NCI-H187 (cell line): ENCODE measurements at regions not wholly inside any gene's neighbourhood (a gene's known extent, or its start where the extent isn't known, plus 50 kb on each side); places are given as distances from the start of the nearest gene placed in this dataset.

Experiments
- DNase-seq, 2 experiments: peaks; one replicate each; lab custom pipeline; 2025; lab: John Stamatoyannopoulos, UW

DNA sequence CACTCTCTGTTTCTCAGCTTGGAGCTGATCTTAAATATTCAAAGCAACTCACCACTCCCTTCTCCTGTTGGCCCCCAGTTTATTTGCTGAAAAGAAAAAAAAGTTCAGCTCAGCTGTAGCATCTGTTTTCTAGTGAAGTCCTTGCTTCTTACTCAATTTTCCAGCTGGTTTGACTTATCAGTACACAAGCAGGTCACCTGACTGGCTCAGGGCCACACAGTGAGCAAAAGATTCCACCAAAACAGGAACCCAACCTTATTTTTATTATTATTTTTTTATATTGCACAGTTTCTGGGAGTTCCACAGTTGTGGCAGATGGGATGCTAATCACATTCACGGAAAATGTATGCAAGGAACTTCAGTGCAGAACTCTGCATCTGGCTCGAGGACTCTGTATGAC is 390.7 kb upstream of the RGMA start:
- no peak for DNase-seq

DNA sequence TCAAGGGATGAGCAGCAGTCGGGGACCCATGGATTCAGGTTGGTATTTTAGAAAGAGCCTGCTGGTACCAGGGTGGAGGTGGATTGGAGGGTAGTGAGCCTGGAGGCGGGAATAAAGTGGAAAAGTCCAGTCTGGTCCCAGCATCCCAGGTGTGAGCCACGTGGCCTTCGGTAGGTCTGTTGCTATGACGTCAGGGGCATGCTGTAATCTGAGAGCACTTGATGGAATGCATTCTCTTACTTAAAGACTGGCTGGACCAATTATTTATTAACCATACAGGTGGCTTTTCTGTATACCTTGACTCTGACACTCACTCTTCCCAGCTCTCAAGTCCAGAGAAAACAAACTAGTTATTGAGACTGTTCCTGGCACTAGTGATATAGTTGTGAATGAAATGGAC is 389.9 kb upstream of the RGMA start:
- no peak for DNase-seq

DNA sequence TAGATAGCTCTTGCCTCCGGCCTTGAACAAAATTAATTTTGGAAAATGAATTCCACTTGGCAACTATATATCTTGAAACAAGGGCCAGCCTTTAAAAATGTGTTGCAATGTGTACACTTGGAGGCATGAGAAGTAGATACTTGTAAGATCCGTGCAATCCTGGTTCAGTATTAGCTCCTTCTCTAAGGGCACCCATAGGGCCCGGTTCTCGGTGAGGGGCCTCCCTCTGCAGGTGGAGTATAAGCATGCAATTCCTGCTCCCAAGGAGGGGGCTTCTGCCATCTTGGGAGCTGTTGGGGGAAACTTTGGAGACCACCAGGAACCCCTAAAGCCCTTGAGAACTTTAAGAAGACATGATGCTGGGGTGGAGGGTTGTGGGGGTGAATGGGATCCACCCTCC is 388.7 kb upstream of the RGMA start:
- no peak for DNase-seq

DNA sequence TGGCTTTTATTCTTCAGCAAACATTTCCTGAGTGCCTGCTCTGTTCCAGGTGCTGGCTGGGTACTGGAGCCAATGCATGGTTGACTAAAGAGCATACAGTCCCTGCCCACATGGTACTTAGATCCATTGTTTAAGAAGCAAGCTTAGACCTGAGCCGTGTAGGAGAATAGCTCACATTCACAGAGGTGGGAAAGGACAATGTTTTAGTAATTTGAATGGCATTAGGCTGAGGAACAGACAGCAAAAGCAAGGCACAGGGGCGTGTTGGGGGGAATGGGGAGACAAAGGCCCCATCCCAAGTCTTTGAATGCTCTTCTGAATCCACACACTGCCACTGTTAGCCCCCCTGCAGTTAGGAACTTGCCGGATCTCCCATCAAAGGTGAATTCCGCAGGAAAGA is 388.2 kb upstream of the RGMA start:
- no peak for DNase-seq

DNA sequence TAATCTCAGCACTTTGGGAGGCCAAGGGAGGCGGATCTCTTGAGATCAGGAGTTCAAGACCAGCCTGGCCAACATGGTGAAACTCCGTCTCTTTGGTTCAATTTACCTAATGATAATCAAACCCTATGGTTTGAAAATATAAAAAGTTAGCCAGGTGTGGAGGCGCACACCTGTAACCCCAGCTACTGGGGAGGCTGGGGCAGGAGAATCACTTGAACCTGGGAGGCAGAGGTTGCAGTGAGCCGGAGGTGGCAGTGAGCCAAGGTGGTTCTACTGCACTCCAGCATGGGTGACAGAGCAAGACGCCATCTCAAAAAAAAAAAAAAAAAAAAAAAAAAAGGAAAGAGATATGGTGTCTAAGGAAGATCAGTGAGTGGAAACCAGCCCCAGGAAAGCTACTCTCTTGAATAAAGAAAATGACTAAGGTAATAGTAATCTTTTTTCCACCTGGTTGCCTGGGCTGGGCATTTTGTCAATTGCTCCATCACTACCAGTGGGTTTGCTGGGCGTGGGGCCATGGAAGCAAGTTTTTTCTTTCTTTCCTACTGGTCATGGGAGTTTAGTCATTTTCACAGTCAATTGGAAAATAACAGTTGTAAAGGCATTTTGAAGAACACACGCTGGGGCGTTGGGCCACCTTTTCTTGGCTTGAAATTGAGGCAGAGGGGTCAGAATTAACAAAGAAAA is 387.6 kb upstream of the RGMA start:
- no peak for DNase-seq

DNA sequence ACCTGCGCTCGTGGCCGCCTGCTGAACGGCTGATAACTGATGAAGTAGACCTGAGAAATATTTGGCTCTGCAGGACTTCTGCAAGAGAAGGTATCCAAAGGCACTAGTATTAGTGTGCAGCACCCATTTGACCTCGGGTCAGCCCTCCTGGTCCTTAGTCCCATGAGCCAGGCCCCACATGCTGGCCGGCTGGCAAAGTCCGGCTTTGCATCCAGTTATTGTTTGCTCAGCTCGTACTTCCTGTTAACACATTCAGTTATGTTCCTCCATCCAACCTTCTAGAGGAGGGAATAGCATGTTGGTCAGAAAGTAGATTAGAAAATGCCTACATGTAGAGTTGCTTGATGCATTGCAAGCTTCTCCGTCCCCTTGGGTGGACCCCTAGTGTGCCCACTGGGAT is 385.7 kb upstream of the RGMA start:
- DNase-seq, result no peak

DNA sequence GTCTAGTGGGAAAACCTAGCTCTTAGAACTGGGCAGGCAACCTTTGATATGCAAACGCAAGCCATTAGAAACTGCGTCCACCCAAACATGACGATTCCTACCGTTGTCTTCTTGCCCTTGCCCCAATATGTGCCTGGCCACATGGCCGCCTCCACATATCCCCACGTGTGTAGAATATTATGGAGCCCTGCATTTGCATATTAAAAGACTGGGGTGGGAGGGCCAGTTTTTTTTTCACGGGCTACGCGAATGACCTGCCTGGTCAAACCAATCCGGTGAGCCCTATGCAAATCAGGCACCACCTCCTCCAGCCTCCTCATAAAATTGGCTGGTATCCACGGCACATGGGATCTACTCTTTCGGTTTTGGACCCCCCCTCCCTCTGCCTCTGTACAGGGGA is 381.0 kb upstream of the RGMA start:
- no peak for DNase-seq

DNA sequence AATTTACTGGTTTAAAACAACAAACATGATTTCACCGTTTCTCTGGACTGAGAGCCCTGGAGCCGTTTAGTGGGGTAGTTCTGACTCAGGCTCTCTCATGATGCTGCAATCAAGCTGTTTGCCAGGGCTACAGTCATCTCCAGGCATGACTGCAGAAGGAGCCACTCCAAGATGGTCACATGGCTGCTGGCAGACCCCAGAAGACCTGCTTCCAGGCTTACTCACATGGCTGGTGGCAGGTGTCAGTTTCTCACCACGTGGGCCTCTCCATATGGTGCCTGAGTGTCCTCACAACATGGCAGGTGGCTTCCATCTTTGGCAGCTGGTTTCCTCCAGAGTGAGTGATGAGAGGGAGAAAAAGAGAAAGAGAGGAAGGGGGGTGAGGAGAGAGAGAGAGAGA is 378.3 kb upstream of the RGMA start:
- peak; percentile 23 to 75 for DNase-seq

DNA sequence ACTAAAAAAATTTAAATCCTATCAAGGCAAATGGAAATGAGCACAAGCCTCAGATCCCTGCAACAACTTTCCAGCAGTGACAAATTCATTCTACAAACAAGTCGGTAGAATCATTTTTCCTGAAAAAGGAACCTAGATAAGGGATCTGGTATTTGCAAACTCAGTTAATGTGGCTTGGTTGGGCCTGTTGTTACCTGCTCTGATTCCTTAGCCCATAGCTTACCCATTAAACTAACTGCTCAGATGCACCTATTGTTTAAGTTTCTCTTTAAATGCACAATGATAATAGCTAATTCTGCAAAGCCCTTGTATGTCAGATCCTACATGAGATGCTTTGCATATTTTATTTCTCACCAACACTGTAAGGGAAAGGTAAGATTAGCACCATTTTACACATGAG is 377.4 kb upstream of the RGMA start:
- DNase-seq, result no peak

DNA sequence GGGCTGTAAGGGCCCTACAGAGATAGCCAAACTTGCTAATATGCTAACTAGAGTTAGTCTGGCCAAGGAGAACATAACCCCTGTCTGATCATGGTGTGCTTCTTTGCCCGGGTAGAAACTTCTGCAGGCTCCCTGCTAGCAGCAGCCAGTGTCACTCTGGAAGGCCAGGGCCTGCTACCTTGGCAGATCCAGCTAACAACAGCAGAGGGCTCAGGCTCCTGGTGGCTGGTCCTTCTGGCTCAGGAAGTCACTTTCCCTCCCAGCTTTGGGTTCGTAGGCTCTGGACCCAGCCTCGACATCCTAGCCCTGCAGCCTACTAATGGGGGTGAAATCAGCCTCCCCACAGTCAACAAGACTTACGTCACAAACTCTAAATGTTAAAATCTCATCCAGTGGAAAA is 373.7 kb upstream of the RGMA start:
- DNase-seq, result no peak

DNA sequence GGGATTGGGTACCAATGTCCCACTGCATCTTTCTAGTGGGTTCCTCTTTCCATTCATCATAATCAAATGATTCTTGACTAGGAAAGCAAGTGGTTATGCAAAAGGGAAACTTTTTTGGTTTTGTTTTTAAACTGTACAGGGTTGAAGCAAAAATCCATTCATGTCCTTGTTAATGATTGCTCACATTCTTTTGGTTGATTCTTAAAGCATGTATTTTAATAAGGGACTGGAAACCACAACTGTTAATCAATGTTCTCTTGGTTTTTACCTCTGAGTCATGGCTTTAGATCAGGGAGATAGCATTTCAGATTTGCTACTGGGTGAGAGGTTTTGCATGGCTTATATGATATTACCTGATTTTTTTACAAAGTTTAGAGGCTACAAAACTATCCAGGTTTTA is 371.7 kb upstream of the RGMA start:
- DNase-seq, result no peak

DNA sequence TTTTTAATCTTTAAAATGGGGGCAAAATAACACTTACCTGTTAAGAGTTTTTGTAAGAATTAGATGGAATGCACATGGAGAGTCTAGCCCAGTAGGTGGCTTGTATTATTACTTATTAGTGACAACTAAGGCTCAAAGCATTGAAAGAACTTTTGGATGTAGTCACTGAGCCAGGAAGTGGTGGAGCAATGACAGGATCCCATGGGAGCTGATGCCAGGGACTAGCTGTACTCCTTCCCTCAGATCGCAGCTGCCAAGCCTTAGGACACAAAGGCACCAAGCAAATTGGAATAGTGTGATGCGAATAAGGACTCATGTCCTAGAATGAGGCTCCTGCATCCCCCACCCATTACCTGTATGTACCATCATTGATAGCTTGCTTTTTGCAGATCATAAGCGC is 370.4 kb upstream of the RGMA start:
- no peak for DNase-seq

DNA sequence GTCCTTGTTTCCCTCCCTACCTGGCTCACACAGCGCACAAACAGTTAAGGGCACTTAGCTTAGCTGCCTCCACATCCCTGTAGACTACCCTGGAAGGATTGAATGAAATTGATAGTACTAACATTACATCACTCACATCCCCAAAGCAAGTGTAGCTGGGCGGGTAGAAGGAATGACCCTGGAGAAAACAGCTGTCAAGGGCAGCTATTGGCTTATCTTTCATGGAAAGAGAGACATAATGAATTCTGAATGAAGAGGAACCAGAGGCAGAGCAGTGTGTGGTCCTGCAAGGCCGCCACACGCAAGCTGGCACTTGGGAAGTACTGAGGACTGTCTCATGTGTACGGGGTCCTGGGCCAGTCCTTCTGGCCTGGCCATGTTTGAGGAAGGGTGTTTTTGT is 369.6 kb upstream of the RGMA start:
- DNase-seq, result no peak

DNA sequence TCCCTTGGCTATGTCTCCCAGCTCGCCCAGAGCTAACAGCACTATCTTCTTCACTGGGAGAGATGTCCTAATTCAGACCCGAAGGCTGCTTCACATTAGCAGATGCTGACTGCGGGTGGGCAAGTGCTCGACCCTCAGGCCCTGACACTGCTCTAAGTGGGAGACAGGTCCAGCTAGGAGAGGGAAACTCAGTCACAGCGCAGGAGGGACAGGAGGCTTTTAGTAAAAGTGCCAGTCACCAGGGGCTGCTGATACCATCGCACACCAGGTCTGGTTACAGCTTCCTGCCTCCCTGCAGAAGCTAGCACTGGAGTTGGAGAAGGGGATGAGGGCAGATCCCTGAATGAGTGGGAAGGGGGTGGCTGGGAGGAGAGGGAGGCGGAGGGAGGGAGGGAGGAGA is 365.8 kb upstream of the RGMA start:
- no peak for DNase-seq

DNA sequence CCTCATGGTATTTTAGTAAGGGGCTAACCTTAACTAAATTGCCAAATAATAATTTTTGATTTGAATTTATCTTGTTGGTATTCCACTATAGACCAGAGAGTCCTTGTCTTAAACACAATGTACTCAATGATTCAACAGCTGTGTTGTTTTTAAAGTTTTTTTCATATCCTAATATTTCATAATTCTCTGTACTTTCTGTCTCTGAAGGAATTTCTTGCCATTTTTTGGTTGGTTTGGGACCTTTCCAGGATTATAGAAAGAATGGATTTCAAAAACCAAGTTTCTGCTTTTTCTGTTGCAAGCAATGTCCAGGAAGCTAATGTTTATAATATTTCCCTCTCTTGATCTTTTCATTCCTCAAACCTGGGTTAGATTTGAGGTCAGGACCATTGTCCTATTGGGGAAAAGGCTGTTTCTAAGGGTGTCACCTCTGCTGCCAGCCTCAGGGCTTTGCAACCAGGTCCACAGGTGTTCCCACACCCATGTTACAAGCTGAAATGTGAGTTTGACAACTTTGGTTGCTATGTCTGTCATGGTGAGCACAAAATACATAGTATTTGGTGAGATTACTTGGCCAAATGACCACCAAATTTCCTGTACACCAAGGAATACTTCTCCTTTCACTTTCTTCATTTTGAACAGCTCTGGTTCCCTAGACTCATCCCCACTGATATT is 363.7 kb upstream of the RGMA start:
- DNase-seq, result no peak

DNA sequence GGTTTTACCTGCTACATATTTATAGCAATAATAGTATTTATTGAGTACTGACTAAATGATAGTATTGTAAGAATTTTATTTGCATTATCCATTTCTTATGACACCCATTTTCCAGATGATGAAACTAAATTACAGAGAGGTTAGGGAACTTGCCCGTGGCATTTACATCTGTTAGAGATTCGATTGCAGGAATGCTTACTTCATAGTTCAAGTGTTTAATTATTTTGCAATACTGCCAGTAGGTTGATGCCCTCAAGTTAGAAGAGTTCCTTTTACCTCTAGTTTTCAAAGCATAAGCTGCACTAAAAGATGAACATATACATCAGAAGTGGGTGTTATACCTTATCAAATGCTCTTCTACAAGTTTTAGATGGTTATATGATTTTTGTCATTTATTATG is 362.8 kb upstream of the RGMA start:
- no peak for DNase-seq

DNA sequence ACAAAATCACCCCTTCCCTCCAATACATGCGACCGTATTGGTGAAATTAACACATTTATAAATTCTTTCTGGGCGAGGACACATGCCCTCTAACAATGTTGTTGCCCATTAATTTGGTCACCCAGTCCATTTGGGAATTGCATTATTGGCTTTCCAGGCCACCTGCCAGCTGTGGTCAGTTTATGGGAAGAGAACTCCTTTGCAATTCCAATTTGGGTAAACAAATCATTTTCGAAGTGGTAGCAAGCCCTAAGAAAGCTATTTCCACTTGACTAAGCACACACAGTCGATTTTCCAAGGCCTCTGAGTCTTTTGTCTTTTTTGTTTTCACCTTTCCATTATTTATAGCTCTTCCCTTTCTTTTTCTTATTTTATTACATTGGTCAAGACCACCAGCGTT is 362.3 kb upstream of the RGMA start:
- DNase-seq, result no peak

DNA sequence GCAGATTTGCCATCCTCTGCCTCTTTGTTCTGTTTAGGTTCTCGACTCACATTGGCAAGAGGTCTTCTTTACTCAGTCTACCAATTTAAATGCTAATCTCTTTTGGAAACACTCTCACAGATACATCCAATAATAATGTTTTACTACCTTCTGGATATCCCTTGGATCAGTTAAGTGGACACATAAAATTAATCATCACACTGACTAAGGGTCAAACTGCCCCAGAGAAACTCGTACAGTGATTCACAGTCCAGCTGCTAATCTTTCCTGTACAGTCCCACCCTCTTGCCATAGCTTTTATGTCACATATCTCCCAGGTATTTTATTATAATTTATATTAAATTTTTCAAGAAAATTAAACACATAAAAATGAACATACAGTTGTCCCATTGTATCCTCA is 360.8 kb upstream of the RGMA start:
- DNase-seq, result no peak

DNA sequence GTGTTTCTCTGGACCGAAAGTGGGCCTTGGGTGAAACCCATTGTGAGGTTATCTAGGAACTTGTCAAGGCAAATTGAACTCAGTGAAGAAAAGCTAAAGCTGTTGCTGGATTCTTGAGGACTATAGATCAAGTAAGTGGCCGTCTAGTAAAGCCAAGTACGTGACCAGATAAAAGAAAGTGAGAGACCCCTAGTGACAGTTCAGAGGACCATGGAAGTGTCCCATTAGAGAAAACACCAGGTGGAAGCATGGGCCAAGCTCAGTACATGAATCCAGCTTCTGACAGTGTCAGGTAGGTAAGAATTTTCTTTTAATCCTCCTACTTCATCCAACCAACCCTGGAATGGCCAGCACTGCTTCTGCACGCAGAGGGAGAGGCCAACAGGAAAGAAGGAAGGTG is 349.3 kb upstream of the RGMA start:
- DNase-seq, result no peak

DNA sequence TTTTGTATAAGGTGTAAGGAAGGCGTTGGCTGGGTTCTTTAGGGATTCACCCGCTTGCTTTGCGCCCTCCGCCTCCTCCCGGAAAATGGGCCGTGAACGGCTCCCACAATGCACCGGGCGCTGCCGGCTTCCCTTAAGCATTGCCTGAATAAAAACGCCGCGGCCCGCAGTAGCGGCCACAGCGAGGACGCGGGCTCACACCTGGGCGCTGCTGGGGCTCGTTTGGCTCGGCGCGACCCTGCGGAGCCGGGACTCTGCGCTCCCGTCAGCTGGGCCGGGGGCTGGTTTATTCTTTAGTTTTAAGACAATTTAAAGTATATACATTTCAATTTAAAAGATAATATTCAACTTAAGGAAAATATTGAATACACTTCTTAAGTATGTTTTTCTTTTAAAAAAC is 343.5 kb upstream of the RGMA start:
- DNase-seq, result no peak

DNA sequence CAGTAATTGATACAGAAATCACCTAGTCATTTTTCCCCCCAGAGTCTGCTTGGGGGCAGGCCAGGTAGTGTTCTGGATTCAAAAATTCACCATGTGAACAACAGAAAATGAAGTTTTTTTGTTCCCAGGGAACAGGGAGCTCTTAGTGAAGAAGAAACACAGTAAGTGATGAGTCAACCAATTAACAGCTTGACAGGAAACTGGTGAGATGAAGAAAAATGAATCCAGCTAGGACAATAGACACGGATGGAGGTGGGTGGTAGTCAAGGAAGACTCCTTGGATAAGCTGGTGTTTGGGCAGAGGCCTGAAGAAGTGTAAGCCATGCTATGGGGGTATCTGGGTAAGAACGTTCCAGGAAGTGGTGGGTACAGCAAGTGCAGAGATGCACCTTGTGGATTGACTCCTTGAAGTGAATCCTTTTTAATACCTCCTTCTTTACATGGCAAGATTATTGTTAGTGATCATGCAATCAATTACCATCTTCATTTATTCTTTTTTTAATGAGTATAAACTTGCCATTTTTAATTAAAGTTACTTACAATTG is 339.9 kb upstream of the RGMA start:
- DNase-seq, result no peak

DNA sequence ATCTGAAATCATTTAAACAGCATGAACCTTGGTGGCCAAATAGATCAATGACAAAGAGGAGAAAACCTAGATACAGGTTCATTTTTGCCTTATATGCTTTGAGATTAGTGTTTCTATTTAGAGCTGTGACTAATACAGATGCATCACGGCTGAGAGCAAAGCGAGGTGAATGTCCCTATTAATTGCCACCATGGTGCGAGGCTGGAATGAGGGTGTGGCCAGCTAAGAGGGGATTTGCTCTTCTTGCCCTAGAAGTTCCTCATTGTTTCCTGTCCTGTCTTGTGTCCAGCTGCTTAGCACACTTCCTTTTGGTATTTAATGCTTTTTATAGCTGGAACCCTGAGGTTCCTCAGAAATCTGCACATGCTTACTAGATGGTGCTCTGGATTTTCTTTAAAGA is 339.1 kb upstream of the RGMA start:
- DNase-seq, result no peak

DNA sequence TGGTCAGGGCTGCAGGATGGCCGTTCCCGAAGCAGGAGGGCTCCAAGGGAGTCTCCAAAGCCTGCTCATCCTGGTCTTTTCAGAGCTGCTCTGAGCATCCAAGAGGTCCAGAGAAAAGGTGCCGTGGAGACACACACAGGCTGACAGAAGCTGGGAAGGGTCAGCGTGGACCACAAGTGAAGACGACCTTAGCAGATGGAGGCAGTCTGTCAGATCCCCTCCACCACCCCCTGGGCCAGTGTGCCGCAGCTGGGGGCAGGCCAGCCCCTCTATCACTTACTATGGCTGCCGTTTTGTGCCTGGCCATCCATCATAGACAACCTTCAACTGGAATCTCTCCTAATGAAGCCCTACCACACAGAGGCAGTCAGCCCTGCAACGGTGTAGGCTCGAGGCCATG is 335.1 kb upstream of the RGMA start:
- DNase-seq, result no peak

DNA sequence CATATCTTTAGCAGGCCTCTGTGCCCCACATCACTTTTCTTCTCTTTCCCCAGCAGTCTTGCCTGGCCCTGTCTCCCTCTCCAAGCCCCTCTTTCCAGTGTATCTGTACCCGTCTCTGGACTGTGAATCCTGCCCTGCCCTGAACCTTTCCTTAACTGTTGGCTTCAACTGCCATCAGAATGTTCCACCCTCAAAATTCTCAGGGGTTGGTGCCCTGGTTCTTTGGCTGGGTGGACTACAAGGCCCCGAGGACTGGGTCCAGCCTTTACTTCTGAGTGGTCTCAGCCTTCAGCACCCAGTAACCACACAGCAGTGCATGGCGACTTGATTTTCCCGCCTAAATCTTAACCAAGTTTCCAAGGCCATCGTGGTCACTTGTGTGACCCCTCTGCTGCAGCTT is 333.5 kb upstream of the RGMA start:
- DNase-seq, result no peak
